ENCODE measurements at regions not wholly inside any gene's neighbourhood (a gene's known extent, or its start where the extent isn't known, plus 50 kb on each side); places are given as distances from the start of the nearest gene placed in this dataset.

- Mint-ChIP-seq H3K9me3 (no peaks in the 10 kb centered on the region), H3K4me1 (no peaks in the 10 kb centered on the region), H3K27ac (no peak overlapping the region), H3K4me3 (no peak overlapping the region), H3K27me3 (ENCODE audit: low read depth, poor library complexity) (peaks cover 3% of the 10 kb centered on the region), H3K36me3 (ENCODE audit: low read depth) (no peaks in the 10 kb centered on the region)
- no peak for TF ChIP-seq CTCF (IDR thresholded peaks at IDR 0.05)
- no peak for DNase-seq
These were observed 541.3 kb downstream of the OMA1 start for GRCh38 chr1:58005212-58005611.

GRCh38 chr1:58003988-58004387 is 542.5 kb downstream of the OMA1 start:
- Mint-ChIP-seq H3K36me3 (ENCODE audit: low read depth) (no peaks in the 10 kb centered on the region), H3K4me3 (no peak overlapping the region), H3K27ac (no peak overlapping the region), H3K9me3 (no peaks in the 10 kb centered on the region), H3K4me1 (no peaks in the 10 kb centered on the region), H3K27me3 (ENCODE audit: low read depth, poor library complexity) (peaks cover 3% of the 10 kb centered on the region)
- no peak for DNase-seq
- TF ChIP-seq CTCF (IDR thresholded peaks at IDR 0.05): no peak

- Mint-ChIP-seq H3K9me3 (no peaks in the 10 kb centered on the region), H3K4me1 (no peaks in the 10 kb centered on the region), H3K27ac (no peak overlapping the region), H3K36me3 (ENCODE audit: low read depth) (no peaks in the 10 kb centered on the region), H3K4me3 (no peak overlapping the region), H3K27me3 (ENCODE audit: low read depth, poor library complexity) (peaks cover 3% of the 10 kb centered on the region)
- no peak for TF ChIP-seq CTCF (IDR thresholded peaks at IDR 0.05)
- DNase-seq: no peak
These were observed 543.5 kb downstream of the OMA1 start for GRCh38 chr1:58003059-58003458.

GRCh38 chr1:58000821-58001220 is 545.7 kb downstream of the OMA1 start:
- Mint-ChIP-seq H3K4me1 (no peaks in the 10 kb centered on the region), H3K9me3 (peaks cover 11% of the 10 kb centered on the region), H3K27me3 (ENCODE audit: low read depth, poor library complexity) (peaks cover 6% of the 10 kb centered on the region), H3K27ac (peak overlapping the region; percentile 36), H3K4me3 (no peak overlapping the region), H3K36me3 (ENCODE audit: low read depth) (no peaks in the 10 kb centered on the region)
- DNase-seq: no peak
- no peak for TF ChIP-seq CTCF (IDR thresholded peaks at IDR 0.05)

- H3K4me3 Mint-ChIP-seq: no peak overlapping the region
- no peak overlapping the region for H3K27ac Mint-ChIP-seq
- H3K4me1 Mint-ChIP-seq: no peaks in the 10 kb centered on the region
- H3K27me3 Mint-ChIP-seq (ENCODE audit: low read depth, poor library complexity): peaks cover 6% of the 10 kb centered on the region
- no peaks in the 10 kb centered on the region for H3K36me3 Mint-ChIP-seq (ENCODE audit: low read depth)
- DNase-seq: no peak
- H3K9me3 Mint-ChIP-seq: peaks cover 11% of the 10 kb centered on the region
- no peak for TF ChIP-seq CTCF (IDR thresholded peaks at IDR 0.05)
These were observed 546.4 kb downstream of the OMA1 start for GRCh38 chr1:58000116-58000515.

- no peak for TF ChIP-seq CTCF (IDR thresholded peaks at IDR 0.05)
- Mint-ChIP-seq H3K36me3 (ENCODE audit: low read depth) (no peaks in the 10 kb centered on the region), H3K4me1 (no peaks in the 10 kb centered on the region), H3K9me3 (peaks cover 11% of the 10 kb centered on the region), H3K27me3 (ENCODE audit: low read depth, poor library complexity) (peaks cover 8% of the 10 kb centered on the region), H3K4me3 (no peak overlapping the region), H3K27ac (no peak overlapping the region)
- no peak for DNase-seq
These were observed 550.1 kb downstream of the OMA1 start for GRCh38 chr1:57996400-57996799.

Measured in nephron progenitor cell (in vitro differentiated cells).